HG02840 (cell line): ENCODE measurements at regions not wholly inside any gene's neighbourhood (a gene's known extent, or its start where the extent isn't known, plus 50 kb on each side); places are given as distances from the start of the nearest gene placed in this dataset.

Source experiments
- ATAC-seq: cut with Tn5 transposase; IDR thresholded peaks from one replicate; pipeline ENCODE4 v1.9.1; 2021; ENCODE audit warnings: mild to moderate bottlenecking, moderate library complexity, moderate number of reproducible peaks; ENCODE audit not compliant: unreplicated experiment, low FRiP score

GRCh38 chr11:10358696-10359095 lies 53.8 kb downstream of the ADM start:
- no peak for ATAC-seq

- ATAC-seq, result no peak
Observed at GRCh38 chr11:10359171-10359570, 54.3 kb downstream of the ADM start.

GRCh38 chr11:10360835-10361234 lies 56.0 kb downstream of the ADM start:
- ATAC-seq, result no peak

- no peak for ATAC-seq
Observed at GRCh38 chr11:10365045-10365444, 60.2 kb downstream of the ADM start.

DNA sequence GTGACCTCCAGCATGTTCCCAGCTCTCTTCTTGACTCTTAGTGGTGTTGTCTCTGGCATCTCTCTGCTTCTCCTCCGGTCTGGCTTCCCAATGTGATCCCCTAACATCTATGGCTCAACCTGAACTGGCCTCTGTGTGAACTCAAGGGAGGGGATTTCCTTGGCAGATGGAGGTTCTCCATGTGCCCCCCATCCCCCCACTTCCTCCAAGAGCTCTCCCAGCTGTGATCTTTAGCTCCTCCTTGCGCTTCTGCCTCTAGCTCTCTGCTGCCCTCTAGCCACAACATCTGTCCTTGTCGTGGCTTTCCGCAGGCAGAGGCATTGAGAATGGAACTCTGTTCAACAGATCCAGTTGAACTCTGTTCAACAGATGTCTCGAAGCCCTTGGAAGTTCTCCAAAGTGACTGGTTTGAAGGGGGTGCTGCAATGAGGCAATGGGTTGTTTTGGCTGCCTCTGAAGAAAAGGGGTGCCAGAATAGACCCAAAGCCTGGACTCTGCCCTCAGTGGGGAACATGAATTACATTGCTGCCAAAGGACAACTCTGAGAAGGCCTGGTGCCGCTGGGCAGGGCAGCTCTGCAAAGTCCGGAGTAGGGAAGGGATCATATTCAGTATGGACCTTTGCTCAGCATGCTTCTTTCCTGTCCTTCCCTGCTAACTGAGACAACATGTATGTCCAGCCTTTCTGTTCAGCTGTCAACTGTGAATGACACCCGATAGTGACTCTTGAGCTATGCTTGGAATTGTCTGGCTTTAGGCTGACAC lies 61.9 kb downstream of the ADM start:
- ATAC-seq, result peak; percentile 77

- ATAC-seq, result no peak
Observed at GRCh38 chr11:10371926-10372641, 67.2 kb downstream of the ADM start.

DNA sequence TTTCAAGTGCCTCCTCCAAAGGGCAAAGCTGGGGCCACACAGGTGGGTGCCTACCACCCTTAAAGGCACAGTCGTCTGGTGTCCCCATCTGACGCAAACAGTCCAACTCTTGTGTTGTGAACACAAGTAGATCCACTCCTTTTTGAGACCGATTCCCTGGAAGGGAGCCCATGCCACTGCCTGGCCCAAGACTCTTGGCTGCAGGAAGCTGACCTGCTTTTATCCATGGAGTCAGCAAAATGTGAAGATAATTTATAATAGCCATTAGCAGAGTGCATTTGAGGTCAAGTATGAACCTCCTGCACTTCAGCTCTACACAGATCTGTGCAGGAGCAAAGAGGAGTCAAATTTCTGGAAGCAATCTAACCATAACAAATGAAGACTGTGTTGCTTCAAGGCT lies 68.5 kb downstream of the ADM start:
- no peak for ATAC-seq

GRCh38 chr11:10373929-10374328 lies 69.1 kb downstream of the ADM start:
- no peak for ATAC-seq

DNA sequence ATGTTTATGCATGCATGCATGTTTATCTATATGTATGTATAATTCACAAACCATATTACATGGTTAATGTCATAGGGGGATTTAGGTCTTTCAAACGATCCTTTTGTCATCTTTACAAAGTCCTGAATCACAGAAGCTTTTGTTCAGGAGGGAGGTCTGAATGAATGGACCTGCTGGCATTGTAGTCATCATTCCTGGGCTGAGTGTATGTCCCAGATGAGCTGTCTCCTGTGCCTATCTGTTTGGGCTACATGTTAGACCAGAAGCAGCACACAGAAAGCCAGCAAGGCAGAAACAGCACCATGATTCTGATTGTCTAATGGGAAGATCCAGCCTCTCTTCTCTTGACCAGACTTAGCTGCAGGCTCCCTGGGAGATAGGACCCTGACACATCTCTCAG lies 69.5 kb downstream of the ADM start:
- no peak for ATAC-seq

DNA sequence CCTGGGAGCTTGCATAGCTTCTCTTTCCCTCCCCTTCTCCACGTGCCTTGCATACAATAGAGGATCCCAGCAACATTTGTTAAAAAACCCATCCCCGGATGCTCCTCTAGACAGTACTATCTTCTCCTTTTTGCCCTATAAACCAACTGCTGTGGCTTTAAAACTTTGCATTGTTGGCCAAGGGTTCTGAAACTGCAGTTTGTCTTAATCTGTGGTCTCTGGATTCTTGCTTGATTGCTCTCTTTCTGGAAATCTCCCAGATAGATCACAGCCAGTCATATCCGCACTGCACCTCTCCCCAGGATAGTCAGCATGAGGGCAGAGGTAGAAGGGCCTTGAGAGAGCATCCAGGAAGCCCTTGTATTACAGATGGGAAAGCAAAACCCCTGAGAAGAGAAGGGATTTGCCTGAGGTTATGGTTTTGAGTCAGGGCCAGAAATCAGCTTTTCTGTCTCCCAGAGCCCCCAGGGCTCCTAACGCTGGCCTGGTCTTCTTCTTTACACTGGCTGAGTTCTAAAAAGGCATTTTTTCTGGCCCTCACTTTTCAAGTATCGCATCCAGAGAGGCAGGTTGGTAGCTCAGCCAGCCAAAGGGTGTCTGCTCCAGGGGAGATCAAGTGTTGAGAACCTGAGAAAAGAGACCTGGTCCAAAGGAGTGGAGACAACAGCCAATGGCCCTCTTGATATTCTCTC lies 70.6 kb downstream of the ADM start:
- ATAC-seq, result no peak

DNA sequence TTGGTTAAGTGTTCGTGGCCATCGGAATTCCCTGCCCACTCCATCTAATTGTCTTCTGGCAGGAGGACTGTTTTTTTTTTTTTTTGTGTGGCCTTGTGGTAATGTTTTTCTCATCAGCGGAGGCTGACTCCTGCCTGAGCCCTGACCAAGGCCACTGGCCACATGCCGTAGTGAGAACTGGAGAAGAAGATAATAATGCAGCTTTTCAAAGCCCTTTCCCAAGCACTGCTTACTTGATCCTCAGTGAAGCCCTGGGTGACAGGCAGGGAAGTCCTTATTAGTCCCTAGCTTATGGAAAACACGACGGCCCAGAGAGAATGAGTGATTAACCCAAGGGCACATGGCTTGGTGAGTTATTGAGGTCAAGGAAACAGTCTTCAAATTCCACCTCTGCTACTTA lies 71.2 kb downstream of the ADM start:
- ATAC-seq, result no peak

- no peak for ATAC-seq
Observed at GRCh38 chr11:10377183-10377582, 72.3 kb downstream of the ADM start.

- ATAC-seq, result no peak
Observed at GRCh38 chr11:10378362-10378761, 73.5 kb downstream of the ADM start.

- no peak for ATAC-seq
Observed at GRCh38 chr11:10379022-10379421, 74.1 kb downstream of the ADM start.

GRCh38 chr11:10379426-10379825 lies 74.6 kb downstream of the ADM start:
- ATAC-seq, result no peak

DNA sequence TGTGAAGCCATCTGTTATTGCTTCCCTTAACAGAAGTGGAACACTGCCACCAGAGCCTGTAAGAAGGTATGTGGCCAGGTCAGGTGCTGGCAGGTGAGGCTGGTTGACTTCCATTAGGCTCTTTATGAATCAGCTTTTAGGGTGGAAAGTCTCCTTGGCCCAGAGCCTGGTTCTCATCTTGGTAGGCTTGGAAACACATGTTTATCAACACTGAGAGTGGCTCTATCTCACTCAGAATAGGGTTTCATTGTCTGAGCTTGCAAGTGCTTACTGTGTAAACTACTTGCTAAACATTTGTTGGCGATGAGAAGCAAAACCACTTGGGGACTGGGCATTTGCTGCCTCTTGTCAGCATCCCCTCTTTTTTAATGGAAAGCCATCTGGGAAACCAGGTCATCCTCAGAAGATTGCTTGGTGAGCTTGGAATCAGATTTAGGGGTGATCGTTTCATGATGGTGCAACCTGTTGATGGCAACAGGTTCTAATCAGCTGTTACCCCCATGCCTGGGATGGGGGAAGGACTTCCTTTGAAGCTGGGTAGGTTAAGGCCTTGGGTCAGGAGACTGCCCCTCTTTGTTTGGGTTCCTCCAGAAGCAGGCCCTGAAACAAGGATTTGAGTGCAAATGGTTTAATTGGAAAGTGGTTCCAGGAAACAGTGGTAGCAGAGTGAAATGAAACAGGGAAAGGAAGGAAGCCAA lies 75.0 kb upstream of the AMPD3 start:
- ATAC-seq, result no peak

GRCh38 chr11:10380921-10381320 lies 74.1 kb upstream of the AMPD3 start:
- no peak for ATAC-seq

GRCh38 chr11:10381736-10382135 lies 73.3 kb upstream of the AMPD3 start:
- ATAC-seq, result no peak

DNA sequence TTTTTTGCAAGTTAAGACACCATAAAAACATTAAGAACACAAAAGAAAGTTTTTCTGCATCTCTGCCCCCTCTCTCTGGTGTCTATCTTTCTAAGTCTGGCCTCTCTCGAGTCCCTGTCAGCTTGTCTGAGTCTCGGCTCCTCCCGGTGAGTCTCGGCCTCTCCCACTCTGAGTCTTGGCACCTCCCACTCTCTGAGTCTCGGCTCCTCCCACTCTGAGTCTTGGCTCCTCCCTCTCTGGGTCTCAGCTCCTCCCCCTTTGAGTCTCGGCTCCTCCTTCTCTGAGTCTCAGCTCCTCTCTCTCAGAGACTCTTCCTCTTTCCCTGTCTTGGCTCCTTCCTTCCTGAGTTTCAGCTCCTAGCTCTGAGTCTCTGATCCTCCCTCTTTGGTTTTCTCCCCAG lies 72.5 kb upstream of the AMPD3 start:
- ATAC-seq, result no peak

DNA sequence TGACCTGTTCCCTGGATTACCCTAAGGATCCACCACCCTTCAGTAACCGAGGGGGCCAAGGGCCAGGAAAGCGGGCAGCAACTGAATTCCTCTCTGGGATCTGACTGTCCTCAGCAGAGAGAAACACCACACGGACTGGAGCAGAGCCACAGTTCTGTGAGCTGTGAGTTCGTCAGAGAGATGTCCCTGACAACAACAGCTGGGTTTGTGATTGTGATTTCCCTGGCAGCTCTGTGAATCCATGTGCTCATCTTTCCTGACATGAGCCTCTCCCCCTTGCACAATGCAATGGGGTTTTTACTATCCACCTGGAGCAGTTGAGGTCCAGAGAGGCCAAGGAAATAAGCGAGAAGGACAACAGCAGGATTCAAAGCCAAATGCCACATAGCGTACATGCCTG lies 69.4 kb upstream of the AMPD3 start:
- no peak for ATAC-seq

DNA sequence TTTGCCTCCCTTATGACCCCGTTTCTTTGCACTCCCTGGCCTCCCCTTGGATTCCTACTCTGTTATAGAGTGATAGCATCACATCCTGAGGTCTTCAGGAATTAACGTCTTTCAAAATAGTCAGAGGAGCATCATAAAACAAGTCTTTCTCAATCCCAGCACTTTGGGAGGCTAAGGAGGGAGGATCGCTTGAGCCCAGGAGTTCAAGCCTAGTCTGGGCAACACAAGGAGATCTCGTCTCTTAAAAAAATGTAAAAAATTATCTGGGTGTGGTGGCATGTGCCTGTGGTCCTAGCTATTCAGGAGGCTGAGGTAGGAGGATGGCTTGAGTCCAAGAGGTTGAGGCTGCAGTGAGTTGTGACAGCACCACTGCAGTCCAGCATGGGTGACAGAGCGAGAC lies 68.7 kb upstream of the AMPD3 start:
- ATAC-seq, result no peak
